Osteoblast (primary cell): ENCODE measurements at regions not wholly inside any gene's neighbourhood (a gene's known extent, or its start where the extent isn't known, plus 50 kb on each side); places are given as distances from the start of the nearest gene placed in this dataset.
"Not testable (repeated sequence)": the region's sequence is repeated elsewhere in the genome, so short reads cannot be mapped to it uniquely, and the experiment has no call there.

Source experiments
- DNase-seq: peaks from one replicate; pipeline ENCODE4 v3.0.0; 2011; ENCODE audit warnings: low spot score, mixed read lengths; ENCODE audit not compliant: insufficient read length; ENCODE audit errors: missing footprints
- H2AFZ ChIP-seq: 2 replicates; pipeline ENCODE4 v1.6.0; 2011; ENCODE audit warnings: mild to moderate bottlenecking, low read length
- H3K27ac ChIP-seq: 2 replicates; pipeline ENCODE4 v1.5.1; 2011; ENCODE audit warnings: mild to moderate bottlenecking, low read depth, low read length, moderate library complexity
- H3K27me3 ChIP-seq: 2 replicates; pipeline ENCODE4 v1.6.0; 2012; ENCODE audit warnings: mild to moderate bottlenecking, control low read depth, inconsistent platforms, low read length, moderate library complexity; ENCODE audit not compliant: insufficient read depth
- H3K36me3 ChIP-seq: 2 replicates; pipeline ENCODE4 v1.5.1; 2011; ENCODE audit warnings: mild to moderate bottlenecking, low read length, control low read depth, moderate library complexity; ENCODE audit not compliant: insufficient read depth
- H3K4me1 ChIP-seq: 2 replicates; pipeline ENCODE4 v1.5.1; 2011; ENCODE audit warnings: mild to moderate bottlenecking, low read length, control low read depth, moderate library complexity; ENCODE audit not compliant: insufficient read depth
- H3K4me2 ChIP-seq: 2 replicates; pipeline ENCODE4 v1.6.0; 2011; ENCODE audit warnings: mild to moderate bottlenecking, low read length; ENCODE audit not compliant: insufficient read depth
- H3K4me3 ChIP-seq: fragments of 200-600 bp; sonication (generic); 3 replicates; pipeline ENCODE4 v1.5.1; 2012; ENCODE audit warnings: mild to moderate bottlenecking, low read length, inconsistent platforms; ENCODE audit not compliant: insufficient read depth
- H3K79me2 ChIP-seq: 2 replicates; pipeline ENCODE4 v1.6.0; 2012; ENCODE audit warnings: mild to moderate bottlenecking, low read length, control low read depth, inconsistent platforms; ENCODE audit not compliant: insufficient read depth
- H3K9me3 ChIP-seq: 2 replicates; pipeline ENCODE4 v1.5.1; 2011; ENCODE audit warnings: low read depth, low read length, control low read depth
- H4K20me1 ChIP-seq: 2 replicates; pipeline ENCODE4 v1.6.0; 2012; ENCODE audit warnings: mild to moderate bottlenecking, low read length, control low read depth; ENCODE audit not compliant: insufficient read depth
- CTCF ChIP-seq: IDR thresholded peaks from 2 replicates; pipeline ENCODE4 v1.5.1; 2011; ENCODE audit warnings: mild to moderate bottlenecking, low read depth, low read length, moderate library complexity; ENCODE audit errors: extremely low read depth

GRCh38 chr17:64732336-64733006 is 70.4 kb upstream of the SMURF2 start:
- peak overlapping the region; percentile 11 for H2AFZ ChIP-seq
- TF ChIP-seq CTCF, result no peak
- H3K4me1 ChIP-seq, result peaks cover 33% of the 10 kb centered on the region

GRCh38 chr17:64730023-64730422 is 67.9 kb upstream of the SMURF2 start:
- peak; percentile 76 for DNase-seq
- peaks cover 38% of the 10 kb centered on the region for H3K4me1 ChIP-seq
- not testable (repeated sequence) for H3K4me2 ChIP-seq

More at GRCh38 chr17:64732336-64733006, 70.4 kb upstream of the SMURF2 start:
- peak overlapping the region; percentile 62 for H3K27ac ChIP-seq
- H3K27me3 ChIP-seq, result no peaks in the 10 kb centered on the region
- H4K20me1 ChIP-seq, result no peaks in the 10 kb centered on the region
- peak; percentile 64 for DNase-seq
- H3K36me3 ChIP-seq, result no peaks in the 10 kb centered on the region
- peak overlapping the region; percentile 68 for H3K4me2 ChIP-seq
- H3K9me3 ChIP-seq, result no peaks in the 10 kb centered on the region
- H3K79me2 ChIP-seq, result peaks cover 9% of the 10 kb centered on the region
- no peak overlapping the region for H3K4me3 ChIP-seq

GRCh38 chr17:64729201-64729600 is 67.1 kb upstream of the SMURF2 start:
- no peak for TF ChIP-seq CTCF
- no peak for DNase-seq
- Histone ChIP-seq H2AFZ (no peak overlapping the region), H3K27ac (peak overlapping the region; percentile 63), H3K4me3 (no peak overlapping the region), H3K9me3 (no peaks in the 10 kb centered on the region), H4K20me1 (no peaks in the 10 kb centered on the region), H3K4me2 (no peak overlapping the region), H3K79me2 (no peaks in the 10 kb centered on the region), H3K4me1 (peaks cover 44% of the 10 kb centered on the region), H3K27me3 (no peaks in the 10 kb centered on the region), H3K36me3 (no peaks in the 10 kb centered on the region)

More at GRCh38 chr17:64730023-64730422, 67.9 kb upstream of the SMURF2 start:
- H3K4me3 ChIP-seq, H3K36me3 ChIP-seq, H3K79me2 ChIP-seq, H4K20me1 ChIP-seq, H3K9me3 ChIP-seq, H2AFZ ChIP-seq, H3K27me3 ChIP-seq: not testable (repeated sequence)
- H3K27ac ChIP-seq, result peak overlapping the region; percentile 63

GRCh38 chr17:64728041-64728695 is 66.1 kb upstream of the SMURF2 start:
- Histone ChIP-seq H3K36me3 (no peaks in the 10 kb centered on the region), H3K27ac (peak overlapping the region; percentile 67), H3K27me3 (no peaks in the 10 kb centered on the region), H3K4me1 (peaks cover 49% of the 10 kb centered on the region), H4K20me1 (no peaks in the 10 kb centered on the region), H3K4me3 (no peak overlapping the region), H3K9me3 (no peaks in the 10 kb centered on the region), H2AFZ (peak overlapping the region; percentile 30), H3K4me2 (no peak overlapping the region), H3K79me2 (no peaks in the 10 kb centered on the region)
- DNase-seq, result peak; percentile 58
- TF ChIP-seq CTCF, result no peak

- H4K20me1 ChIP-seq, H3K4me3 ChIP-seq, H3K27ac ChIP-seq, H3K36me3 ChIP-seq, H3K4me2 ChIP-seq, H3K79me2 ChIP-seq, H3K9me3 ChIP-seq, H2AFZ ChIP-seq, H3K27me3 ChIP-seq, DNase-seq: not testable (repeated sequence)
- H3K4me1 ChIP-seq, result peaks cover 43% of the 10 kb centered on the region
Observed at GRCh38 chr17:64726025-64726424, 63.9 kb upstream of the SMURF2 start.

GRCh38 chr17:64724246-64724645 is 62.1 kb upstream of the SMURF2 start:
- not testable (repeated sequence) for H3K79me2 ChIP-seq, H3K27me3 ChIP-seq, H3K36me3 ChIP-seq, H3K9me3 ChIP-seq, H4K20me1 ChIP-seq, DNase-seq
- Histone ChIP-seq H2AFZ (peak overlapping the region; percentile 41), H3K4me2 (peak overlapping the region; percentile 53), H3K4me1 (peaks cover 33% of the 10 kb centered on the region), H3K4me3 (peak overlapping the region; percentile 25), H3K27ac (peak overlapping the region; percentile 68)
